ENCODE measurements at regions not wholly inside any gene's neighbourhood (a gene's known extent, or its start where the extent isn't known, plus 50 kb on each side); places are given as distances from the start of the nearest gene placed in this dataset.

GRCh38 chr13:111954661-111955411 is 112.1 kb upstream of the SOX1 start:
- Histone ChIP-seq H3K9ac (ENCODE audit: low read length) (no peak overlapping the region), H4K20me1 (ENCODE audit: control insufficient read depth, insufficient read depth, low read length, poor library complexity, severe bottlenecking) (no peaks in the 10 kb centered on the region), H3K36me3 (replicated peaks in 1 of 2; ENCODE audit: control extremely low read depth in 1 of 2, control insufficient read depth in 1 of 2, extremely low read depth in 1 of 2, insufficient read depth in 2 of 2, low read length in 1 of 2) (no peaks in the 10 kb centered on the region), H3K79me2 (ENCODE audit: control insufficient read depth, insufficient read depth, low read length) (no peaks in the 10 kb centered on the region), H2AFZ (ENCODE audit: insufficient read depth, low read depth, low read length, poor library complexity, severe bottlenecking) (no peak overlapping the region), H3K4me3 (ENCODE audit: control extremely low read depth in 1 of 5, extremely low read depth in 1 of 5, insufficient read depth in 1 of 5, low read depth in 2 of 5, low read length in 4 of 5) (no peak overlapping the region), H3K27me3 (replicated peaks in 1 of 4; ENCODE audit: control extremely low read depth in 1 of 4, control insufficient read depth in 3 of 4, insufficient read depth in 4 of 4, low read length in 3 of 4) (no peaks in the 10 kb centered on the region), H3K4me1 (ENCODE audit: control insufficient read depth in 2 of 2, insufficient read depth in 2 of 2, low read length in 2 of 2) (no peaks in the 10 kb centered on the region), H3K4me2 (replicated peaks; ENCODE audit: low read depth, low read length, poor library complexity, severe bottlenecking) (no peak overlapping the region), H3K27ac (ENCODE audit: low read length in 2 of 2) (no peak overlapping the region), H3K9me3 (ENCODE audit: control extremely low read depth in 1 of 3, control insufficient read depth in 2 of 3, insufficient read depth in 1 of 3, low read length in 2 of 3) (peaks cover 0 to 45% (median 4%) of the 10 kb centered on the region in 3 donors)
- intact Hi-C loops (cut with micrococcal nuclease) = no loop called here
- ChIA-PET POLR2A (no interaction called here), CTCF (no interaction called here)
- ATAC-seq (ENCODE audit: low read depth) (no peak), DNase-seq (no peak)
- TF ChIP-seq CTCF (IDR thresholded peaks at IDR 0.05) (no peak), EZH2 (IDR thresholded peaks at IDR 0.05; ENCODE audit: borderline replicate concordance, insufficient read depth, low read depth, low read length, poor library complexity, severe bottlenecking) (no peak)
- H3K27me3 Mint-ChIP-seq = no peaks in the 10 kb centered on the region
- WGBS (ENCODE audit: insufficient coverage) = 85% methylated on average over 13 of the region's 18 CpGs
- no peak overlapping the region for H3K4me3 Mint-ChIP-seq
- no peak overlapping the region for H3K27ac Mint-ChIP-seq
- no peaks in the 10 kb centered on the region for H3K4me1 Mint-ChIP-seq
- H3K9me3 Mint-ChIP-seq (ENCODE audit: insufficient read depth) = peaks cover 4% of the 10 kb centered on the region

- no peaks in the 10 kb centered on the region for H3K4me1 Mint-ChIP-seq
- DNase-seq (no peak), ATAC-seq (ENCODE audit: low read depth) (no peak)
- no peaks in the 10 kb centered on the region for H4K20me1 ChIP-seq (ENCODE audit: control insufficient read depth, insufficient read depth, low read length, poor library complexity, severe bottlenecking)
- peaks cover 3% of the 10 kb centered on the region for H3K9me3 Mint-ChIP-seq (ENCODE audit: insufficient read depth)
- no peaks in the 10 kb centered on the region for H3K27me3 Mint-ChIP-seq
- no peak overlapping the region for H3K4me2 ChIP-seq (replicated peaks; ENCODE audit: low read depth, low read length, poor library complexity, severe bottlenecking)
- TF ChIP-seq CTCF (IDR thresholded peaks at IDR 0.05) = no peak
- no peak for TF ChIP-seq EZH2 (IDR thresholded peaks at IDR 0.05; ENCODE audit: borderline replicate concordance, insufficient read depth, low read depth, low read length, poor library complexity, severe bottlenecking)
- H3K9me3 ChIP-seq (ENCODE audit: control extremely low read depth in 1 of 3, control insufficient read depth in 2 of 3, insufficient read depth in 1 of 3, low read length in 2 of 3) = peaks cover 0 to 41% (median 4%) of the 10 kb centered on the region in 3 donors
- H2AFZ ChIP-seq (ENCODE audit: insufficient read depth, low read depth, low read length, poor library complexity, severe bottlenecking) = no peak overlapping the region
- WGBS (ENCODE audit: insufficient coverage) = 83% methylated on average over 21 of the region's 27 CpGs
- no peaks in the 10 kb centered on the region for H3K4me1 ChIP-seq (ENCODE audit: control insufficient read depth in 2 of 2, insufficient read depth in 2 of 2, low read length in 2 of 2)
- H3K27ac Mint-ChIP-seq = no peak overlapping the region
- H3K36me3 ChIP-seq (replicated peaks in 1 of 2; ENCODE audit: control extremely low read depth in 1 of 2, control insufficient read depth in 1 of 2, extremely low read depth in 1 of 2, insufficient read depth in 2 of 2, low read length in 1 of 2) = no peaks in the 10 kb centered on the region
- H3K9ac ChIP-seq (ENCODE audit: low read length) = no peak overlapping the region
- H3K79me2 ChIP-seq (ENCODE audit: control insufficient read depth, insufficient read depth, low read length) = no peaks in the 10 kb centered on the region
- CTCF ChIA-PET = no interaction called here
- no peak overlapping the region for H3K4me3 Mint-ChIP-seq
- H3K27me3 ChIP-seq (replicated peaks in 1 of 4; ENCODE audit: control extremely low read depth in 1 of 4, control insufficient read depth in 3 of 4, insufficient read depth in 4 of 4, low read length in 3 of 4) = no peaks in the 10 kb centered on the region
- H3K27ac ChIP-seq (ENCODE audit: low read length in 2 of 2) = no peak overlapping the region
- POLR2A ChIA-PET = no interaction called here
- H3K4me3 ChIP-seq (ENCODE audit: control extremely low read depth in 1 of 5, extremely low read depth in 1 of 5, insufficient read depth in 1 of 5, low read depth in 2 of 5, low read length in 4 of 5) = no peak overlapping the region
- intact Hi-C loops (cut with micrococcal nuclease) = no loop called here
These were observed 111.4 kb upstream of the SOX1 start for GRCh38 chr13:111955412-111956065.

Measured in B cell (primary cell).